ENCODE measurements at regions not wholly inside any gene's neighbourhood (a gene's known extent, or its start where the extent isn't known, plus 50 kb on each side); places are given as distances from the start of the nearest gene placed in this dataset.

- TF ChIP-seq CTCF (IDR thresholded peaks at IDR 0.05; ENCODE audit: poor library complexity) (no peak), EZH2 (IDR thresholded peaks at IDR 0.05; ENCODE audit: borderline replicate concordance) (no peak), EZH2phosphoT487 (IDR thresholded peaks at IDR 0.05; ENCODE audit: low read depth, severe bottlenecking, unreplicated experiment) (no peak)
Observed at GRCh38 chr3:43206105-43206504, 80.2 kb upstream of the SNRK start.

Data from hepatocyte (in vitro differentiated cells).